Esophagus muscularis mucosa (tissue), 3 donors: ENCODE measurements at regions not wholly inside any gene's neighbourhood (a gene's known extent, or its start where the extent isn't known, plus 50 kb on each side); places are given as distances from the start of the nearest gene placed in this dataset.

Experiments used
- POLR2AphosphoS5 ChIP-seq, 2 donors: sonication (generic); formaldehyde crosslinking; IDR thresholded peaks; one replicate each; pipeline ENCODE4 v1.6.1; 2017; ENCODE audit warnings: antibody characterized with exemption in 2 of 2
- TF ChIP-seq, protein P1 (sequence below), 3 experiments: fragments of 200-600 bp in 2 of 3; fragments of 450-650 bp in 1 of 3; sonication (generic) in 2 of 3; IDR thresholded peaks; one replicate each; pipeline ENCODE4 v1.5.1; 2017 to 2019; ENCODE audit warnings: antibody characterized with exemption in 3 of 3, mild to moderate bottlenecking in 2 of 3, moderate library complexity in 1 of 3

DNA sequence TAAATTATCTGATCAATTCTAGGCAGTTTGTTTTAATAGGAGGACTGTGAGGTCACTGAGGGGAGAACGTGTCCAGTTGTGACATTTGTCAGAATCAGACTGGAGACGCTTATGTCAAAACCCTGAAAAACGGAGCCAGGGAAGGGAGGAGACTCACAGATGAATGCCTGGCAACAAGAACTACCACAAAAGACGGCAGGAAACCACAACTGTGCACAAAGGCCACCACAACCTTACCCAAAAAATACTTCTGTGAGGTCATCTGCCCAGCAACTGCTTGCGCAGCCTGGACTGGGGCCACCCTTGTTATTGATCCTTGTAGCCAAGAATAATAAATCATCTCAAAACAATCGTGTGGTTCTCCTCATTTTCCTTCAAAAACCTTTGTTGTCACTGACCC is 173.0 kb upstream of the ALKAL2 start:
- TF ChIP-seq POLR2AphosphoS5 (IDR thresholded peaks at IDR 0.05), result no peak
- TF ChIP-seq, protein P1, sequence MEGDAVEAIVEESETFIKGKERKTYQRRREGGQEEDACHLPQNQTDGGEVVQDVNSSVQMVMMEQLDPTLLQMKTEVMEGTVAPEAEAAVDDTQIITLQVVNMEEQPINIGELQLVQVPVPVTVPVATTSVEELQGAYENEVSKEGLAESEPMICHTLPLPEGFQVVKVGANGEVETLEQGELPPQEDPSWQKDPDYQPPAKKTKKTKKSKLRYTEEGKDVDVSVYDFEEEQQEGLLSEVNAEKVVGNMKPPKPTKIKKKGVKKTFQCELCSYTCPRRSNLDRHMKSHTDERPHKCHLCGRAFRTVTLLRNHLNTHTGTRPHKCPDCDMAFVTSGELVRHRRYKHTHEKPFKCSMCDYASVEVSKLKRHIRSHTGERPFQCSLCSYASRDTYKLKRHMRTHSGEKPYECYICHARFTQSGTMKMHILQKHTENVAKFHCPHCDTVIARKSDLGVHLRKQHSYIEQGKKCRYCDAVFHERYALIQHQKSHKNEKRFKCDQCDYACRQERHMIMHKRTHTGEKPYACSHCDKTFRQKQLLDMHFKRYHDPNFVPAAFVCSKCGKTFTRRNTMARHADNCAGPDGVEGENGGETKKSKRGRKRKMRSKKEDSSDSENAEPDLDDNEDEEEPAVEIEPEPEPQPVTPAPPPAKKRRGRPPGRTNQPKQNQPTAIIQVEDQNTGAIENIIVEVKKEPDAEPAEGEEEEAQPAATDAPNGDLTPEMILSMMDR (IDR thresholded peaks at IDR 0.05), result no peak
